IMR-90 (cell line): ENCODE measurements at regions not wholly inside any gene's neighbourhood (a gene's known extent, or its start where the extent isn't known, plus 50 kb on each side); places are given as distances from the start of the nearest gene placed in this dataset.

Experiments
- ATAC-seq: fragments of 200-7000 bp; cut with Tn5 transposase; 2 replicates; pipeline ENCODE4 v1.9.1; 2020; ENCODE audit warnings: low read depth, mild to moderate bottlenecking, moderate library complexity
- BruUV-seq: library from RNA; stranded (reverse); fragments of 400-500 nt; replicated peaks from 2 replicates; lab custom pipeline; 2021; lab: Mats Ljungman, UMichigan
- CTCF ChIA-PET: fragments of 300-600 bp; formaldehyde crosslinking; extraction: SDS; loops from one replicate; lab custom pipeline; 2021; ENCODE audit warnings: antibody characterized with exemption; lab: Yijun Ruan, JAX
- POLR2A ChIA-PET: fragments of 300-600 bp; sonication (Branson Sonifier 250); formaldehyde crosslinking; loops from one replicate; lab custom pipeline; 2022; ENCODE audit warnings: antibody characterized with exemption; ENCODE audit not compliant: unreplicated experiment; lab: Charles Lee
- DNase-seq: peaks from one replicate; pipeline ENCODE4 v3.0.0; 2013
- H2AFZ ChIP-seq: replicated peaks from 2 replicates; pipeline ENCODE3; 2013; ENCODE audit warnings: low read length, mild to moderate bottlenecking; ENCODE audit not compliant: poor library complexity
- H2AK5ac ChIP-seq: 2 replicates; pipeline ENCODE4 v1.6.1; 2013; ENCODE audit warnings: low read depth, low read length, inconsistent platforms
- H2AK9ac ChIP-seq: replicated peaks from 2 replicates; pipeline ENCODE3; 2013; ENCODE audit warnings: mild to moderate bottlenecking, low read depth, low read length, moderate library complexity; ENCODE audit not compliant: poor library complexity
- H2BK120ac ChIP-seq: 2 replicates; pipeline ENCODE4 v1.6.1; 2013; ENCODE audit warnings: low read depth, low read length, inconsistent platforms
- H2BK15ac ChIP-seq: 3 replicates; pipeline ENCODE4 v1.6.1; 2013; ENCODE audit warnings: low read depth, low read length, inconsistent platforms
- H2BK20ac ChIP-seq: 2 replicates; pipeline ENCODE4 v1.6.1; 2013; ENCODE audit warnings: low read depth, mild to moderate bottlenecking, inconsistent platforms, low read length, moderate library complexity
- H2BK5ac ChIP-seq: 2 replicates; pipeline ENCODE4 v1.6.1; 2013; ENCODE audit warnings: mild to moderate bottlenecking, low read depth, low read length, inconsistent platforms; ENCODE audit not compliant: poor library complexity, severe bottlenecking
- H3K14ac ChIP-seq: replicated peaks from 2 replicates; pipeline ENCODE4 v1.6.1; 2013; ENCODE audit warnings: low read depth, low read length, inconsistent platforms
- H3K18ac ChIP-seq: 2 replicates; pipeline ENCODE4 v1.6.1; 2013; ENCODE audit warnings: low read depth, low read length, control low read depth
- H3K23ac ChIP-seq: 2 replicates; pipeline ENCODE4 v1.6.1; 2013; ENCODE audit warnings: low read depth, low read length, inconsistent platforms
- H3K27ac ChIP-seq: 2 replicates; pipeline ENCODE4 v1.5.1; 2013; ENCODE audit warnings: mild to moderate bottlenecking, control low read depth, low read length; ENCODE audit not compliant: insufficient read depth
- H3K27me3 ChIP-seq: 2 replicates; pipeline ENCODE4 v1.6.1; 2013; ENCODE audit warnings: low read length; ENCODE audit not compliant: control insufficient read depth, insufficient read depth
- H3K36me3 ChIP-seq: 2 replicates; pipeline ENCODE4 v1.6.1; 2013; ENCODE audit warnings: low read length, mixed read lengths; ENCODE audit not compliant: control insufficient read depth, insufficient read depth
- H3K4ac ChIP-seq: 2 replicates; pipeline ENCODE4 v1.6.1; 2013; ENCODE audit warnings: low read depth, low read length, inconsistent platforms
- H3K4me1 ChIP-seq: 2 replicates; pipeline ENCODE4 v1.6.1; 2013; ENCODE audit warnings: low read length, mixed read lengths; ENCODE audit not compliant: control insufficient read depth, insufficient read depth
- H3K4me2 ChIP-seq: 2 replicates; pipeline ENCODE4 v1.6.1; 2013; ENCODE audit warnings: low read depth, mild to moderate bottlenecking, control low read depth, low read length, moderate library complexity
- H3K4me3 ChIP-seq: 2 replicates; pipeline ENCODE4 v1.5.1; 2013; ENCODE audit warnings: low read depth, mild to moderate bottlenecking, control low read depth, low read length, moderate library complexity; ENCODE audit not compliant: insufficient read depth
- H3K56ac ChIP-seq: 2 replicates; pipeline ENCODE4 v1.6.1; 2013; ENCODE audit warnings: low read length, inconsistent platforms; ENCODE audit not compliant: insufficient read depth; ENCODE audit errors: extremely low read depth
- H3K79me1 ChIP-seq, 2 experiments: 2 replicates each; pipeline ENCODE4 v1.6.1; 2013; ENCODE audit warnings: low read length in 2 of 2, inconsistent platforms in 1 of 2, low read depth in 1 of 2
- H3K9ac ChIP-seq: 2 replicates; pipeline ENCODE4 v1.6.1; 2013; ENCODE audit warnings: low read depth, low read length, control low read depth
- H3K9me1 ChIP-seq: 2 replicates; pipeline ENCODE4 v1.6.1; 2013; ENCODE audit warnings: low read length, inconsistent platforms; ENCODE audit not compliant: insufficient read depth
- H3K9me3 ChIP-seq: 2 replicates; pipeline ENCODE4 v1.6.1; 2013; ENCODE audit warnings: low read length; ENCODE audit not compliant: control insufficient read depth, insufficient read depth
- H4K20me1 ChIP-seq: 2 replicates; pipeline ENCODE4 v1.6.1; 2013; ENCODE audit warnings: low read length, inconsistent platforms; ENCODE audit not compliant: insufficient read depth
- H4K5ac ChIP-seq: 2 replicates; pipeline ENCODE4 v1.6.1; 2013; ENCODE audit warnings: mild to moderate bottlenecking, low read depth, low read length, control low read depth
- H4K8ac ChIP-seq, 2 experiments: 2 replicates each; pipeline ENCODE4 v1.6.1; 2013; ENCODE audit warnings: low read depth in 2 of 2, low read length in 2 of 2, control low read depth in 1 of 2, inconsistent platforms in 1 of 2
- H4K91ac ChIP-seq: 2 replicates; pipeline ENCODE4 v1.6.1; 2013; ENCODE audit warnings: low read depth, low read length, inconsistent platforms; ENCODE audit not compliant: insufficient read depth
- BHLHE40 ChIP-seq: fragments of 150-350 bp; IDR thresholded peaks from 2 replicates; pipeline ENCODE4 v1.6.1; 2016; ENCODE audit warnings: mild to moderate bottlenecking, low read depth, low read length
- CHD1 ChIP-seq: IDR thresholded peaks from 2 replicates; pipeline ENCODE4 v1.6.1; 2012; ENCODE audit warnings: low read depth, low read length, improper control_type of control experiment
- whole genome bisulfite sequencing, 2 experiments: methylation state at CpG; one replicate each; pipeline versions ENCODE4 v1.1.5 to v1.1.7; 2013; ENCODE audit warnings: missing lambda C conversion rate in 2 of 2; ENCODE audit not compliant: insufficient read length in 1 of 2; ENCODE audit errors: extremely low coverage in 2 of 2; 5-methylcytosine and 5-hydroxymethylcytosine counted together
- dilution Hi-C: fragments of 300-500 bp; cut with HindIII; formaldehyde crosslinking; loops from one replicate; pipeline ENCODE4 v1.14.3; 2018; ENCODE audit warnings: low sequenced_read_pairs; ENCODE audit not compliant: unreplicated experiment
- in situ Hi-C: fragments of 300-500 bp; cut with MboI; formaldehyde crosslinking; loops from 3 replicates; pipeline ENCODE4 v1.14.3; 2019; ENCODE audit warnings: low sequenced_read_pairs, inconsistent platforms, mixed read lengths
- intact Hi-C: fragments of 100-400 bp; cut with micrococcal nuclease; formaldehyde crosslinking; loops from 2 replicates; pipeline ENCODE4 v1.10.0; 2022

DNA sequence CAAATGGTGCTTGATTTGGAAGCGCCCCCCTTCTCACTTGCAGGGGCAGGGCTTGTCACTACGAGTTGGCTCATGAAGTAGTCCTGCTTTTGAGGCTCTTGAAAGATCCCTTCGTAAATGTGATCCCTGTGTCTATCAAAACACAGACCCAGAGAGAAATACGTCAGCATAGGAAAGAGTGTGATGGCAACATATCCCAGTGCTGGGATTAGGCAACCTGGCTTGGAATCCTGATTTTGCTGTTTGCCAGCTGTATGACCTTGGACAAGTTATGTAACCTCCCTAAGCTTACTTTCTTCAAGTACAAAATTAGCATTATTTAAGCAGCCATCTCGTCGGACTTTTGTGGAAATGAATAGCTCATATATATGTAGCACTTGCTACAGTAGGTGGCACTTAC, 228.4 kb downstream of the ATG4C start:
- Histone ChIP-seq H3K4me3 (no peak overlapping the region), H3K4ac (no peak overlapping the region), H3K4me2 (no peak overlapping the region), H2BK20ac (no peak overlapping the region), H2AFZ (no peak overlapping the region), H2AK9ac (no peak overlapping the region), H3K23ac (no peak overlapping the region), H3K36me3 (no peaks in the 10 kb centered on the region), H4K20me1 (no peaks in the 10 kb centered on the region), H3K27ac (no peak overlapping the region), H3K9ac (no peak overlapping the region), H2BK5ac (no peak overlapping the region), H2BK15ac (no peak overlapping the region), H3K4me1 (no peaks in the 10 kb centered on the region), H4K8ac (no peak overlapping the region), H2AK5ac (no peak overlapping the region), H4K91ac (no peak overlapping the region), H2BK120ac (no peak overlapping the region), H3K14ac (no peak overlapping the region), H3K9me1 (no peaks in the 10 kb centered on the region), H3K56ac (no peak overlapping the region), H3K9me3 (no peaks in the 10 kb centered on the region), H3K79me1 (no peaks in the 10 kb centered on the region), H3K27me3 (no peaks in the 10 kb centered on the region), H3K18ac (no peak overlapping the region), H4K5ac (no peak overlapping the region)
- DNase-seq (no peak), ATAC-seq (no peak)
- intact Hi-C loops, result loop anchor here (10.0 kb wide), 1 partner anchor 58 kb away; no protein-coding TSS in a partner anchor
- dilution Hi-C loops, result no loop called here
- WGBS, 2 experiments, result no CpG with 5 or more reads among the region's 6 CpGs
- POLR2A ChIA-PET, result no interaction called here
- in situ Hi-C loops, result no loop called here
- no TSS peak for BruUV-seq
- TF ChIP-seq BHLHE40 (no peak), CHD1 (no peak)
- CTCF ChIA-PET, result no interaction called here
